Left cardiac atrium (tissue), 4 donors: ENCODE measurements at regions not wholly inside any gene's neighbourhood (a gene's known extent, or its start where the extent isn't known, plus 50 kb on each side); places are given as distances from the start of the nearest gene placed in this dataset.

Source experiments
- ATAC-seq, 2 donors: fragments of 200-7000 bp; cut with Tn5 transposase; one replicate each; pipeline ENCODE4 v1.9.1; 2020; ENCODE audit warnings: mild to moderate bottlenecking in 2 of 2, moderate library complexity in 2 of 2
- DNase-seq: peaks from one replicate; pipeline ENCODE4 v3.0.0-alpha.2; 2020
- intact Hi-C, 2 donors: fragments of 100-400 bp; cut with DNase I; formaldehyde crosslinking; loops; one replicate each; pipeline versions ENCODE4 v1.14.1 to v1.15.1; 2022 to 2023
- donor health status: DM: no; HTN: yes; CAD: no.
- donor health status: DM: no; HTN: yes; CAD: no; lungs with severe emphysema.
- donor health status: DM: yes; HTN: yes; CAD: no.
- donor health status: Dilated cardiomyopathy.

- intact Hi-C loops = no loop called here
- no peak for DNase-seq
- no peak for ATAC-seq
Measured at GRCh38 chr4:11019451-11020240, 335.1 kb upstream of the CLNK start.

GRCh38 chr4:11014199-11014598 lies 329.6 kb upstream of the CLNK start:
- no peak for ATAC-seq
- no peak for DNase-seq
- intact Hi-C loops = no loop called here

DNA sequence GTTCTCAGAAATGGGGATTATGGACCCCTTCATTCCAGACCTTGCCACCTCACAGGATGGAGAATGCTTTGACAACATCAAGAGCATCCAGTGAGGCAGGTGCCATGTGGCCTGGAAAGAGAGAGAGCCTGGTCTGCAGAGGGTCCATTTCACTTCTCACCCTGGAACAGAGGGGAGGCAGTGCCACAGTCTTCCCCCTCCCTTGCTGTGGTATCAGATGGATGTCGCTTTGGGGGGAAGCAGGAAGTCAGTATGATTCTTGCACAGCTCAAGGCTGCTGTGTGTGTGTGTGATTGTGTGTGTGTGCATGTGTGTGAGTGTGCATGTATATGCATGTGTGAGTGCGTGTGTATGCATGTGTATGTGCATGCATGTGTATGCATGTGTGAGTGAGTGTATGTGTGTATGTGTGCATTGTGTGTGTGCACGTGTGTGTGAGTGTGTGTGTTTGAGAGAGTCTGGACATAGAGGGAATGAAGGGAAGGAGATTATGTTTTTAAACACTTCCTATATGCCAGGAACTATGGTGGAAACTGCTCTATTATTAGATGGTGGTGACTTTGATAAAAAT lies 328.6 kb upstream of the CLNK start:
- ATAC-seq (no peak), DNase-seq (no peak)

GRCh38 chr4:11011249-11011648 lies 326.7 kb upstream of the CLNK start:
- ATAC-seq (no peak), DNase-seq (no peak)

More for the DNA sequence above, 328.6 kb upstream of the CLNK start:
- intact Hi-C loops = no loop called here

DNA sequence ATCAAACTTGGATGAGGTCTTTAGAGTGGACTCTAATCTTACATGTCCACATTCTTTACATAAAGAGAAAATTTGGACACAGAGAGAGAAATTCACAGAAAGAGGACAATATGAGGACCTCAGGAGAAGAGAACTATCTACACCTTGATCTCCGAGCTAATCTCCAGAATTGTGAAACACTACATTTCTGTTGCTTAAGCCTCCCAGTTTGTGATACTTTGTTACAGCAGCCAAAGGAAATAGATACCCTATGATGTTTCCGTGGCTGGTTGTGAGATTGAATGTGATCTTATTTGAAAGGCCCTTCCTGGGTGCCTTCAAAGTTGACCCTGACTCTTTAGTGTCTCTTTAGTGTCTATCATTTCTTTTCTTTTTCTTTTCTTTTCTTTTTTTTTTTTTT lies 326.1 kb upstream of the CLNK start:
- ATAC-seq (no peak), DNase-seq (no peak)
- intact Hi-C loops = no loop called here

More at GRCh38 chr4:11011249-11011648, 326.7 kb upstream of the CLNK start:
- intact Hi-C loops = no loop called here

GRCh38 chr4:11009281-11009680 lies 324.7 kb upstream of the CLNK start:
- ATAC-seq (no peak), DNase-seq (no peak)
- intact Hi-C loops = no loop called here

GRCh38 chr4:11005300-11005699 lies 320.7 kb upstream of the CLNK start:
- no peak for DNase-seq
- no peak for ATAC-seq
- intact Hi-C loops = no loop called here

DNA sequence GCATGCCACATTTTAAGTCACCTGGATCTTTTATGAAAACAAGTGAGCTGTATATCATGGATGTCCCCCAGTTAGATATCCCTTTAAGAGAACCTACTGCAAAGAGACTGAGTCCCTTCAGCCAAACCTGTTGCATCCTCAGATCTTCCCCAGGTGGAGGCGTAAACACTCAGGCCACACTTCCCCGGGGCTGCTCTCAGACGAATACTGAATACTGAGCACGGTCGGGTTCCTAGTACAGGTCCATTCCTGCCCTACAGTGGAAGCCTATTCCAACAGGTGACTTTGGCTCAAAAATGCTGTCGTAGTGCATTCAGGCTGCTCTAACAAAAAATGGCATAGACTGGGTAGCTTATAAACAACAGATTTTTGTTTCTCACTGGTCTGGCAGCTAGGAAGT lies 320.2 kb upstream of the CLNK start:
- ATAC-seq = no peak
- intact Hi-C loops = no loop called here
- DNase-seq = no peak

DNA sequence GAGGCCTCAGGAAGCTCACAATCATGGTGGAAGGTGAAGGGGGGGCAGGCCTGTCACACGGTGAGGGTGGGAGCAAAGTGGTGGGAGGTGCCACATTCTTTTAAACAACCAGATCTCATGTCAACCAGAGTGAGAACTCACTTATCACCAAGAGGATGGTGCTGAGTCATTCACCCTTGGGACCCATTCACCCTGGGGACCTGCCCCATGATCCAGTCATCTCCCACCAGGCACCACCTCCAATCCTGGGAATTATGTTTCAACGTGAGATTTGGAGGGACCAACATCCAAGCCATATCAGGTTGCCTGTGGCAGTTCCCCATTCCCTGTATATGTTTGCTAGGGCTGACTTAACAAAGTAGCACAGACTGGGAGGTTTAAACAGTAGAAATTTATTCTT lies 318.4 kb upstream of the CLNK start:
- DNase-seq (no peak), ATAC-seq (no peak)
- intact Hi-C loops = no loop called here

DNA sequence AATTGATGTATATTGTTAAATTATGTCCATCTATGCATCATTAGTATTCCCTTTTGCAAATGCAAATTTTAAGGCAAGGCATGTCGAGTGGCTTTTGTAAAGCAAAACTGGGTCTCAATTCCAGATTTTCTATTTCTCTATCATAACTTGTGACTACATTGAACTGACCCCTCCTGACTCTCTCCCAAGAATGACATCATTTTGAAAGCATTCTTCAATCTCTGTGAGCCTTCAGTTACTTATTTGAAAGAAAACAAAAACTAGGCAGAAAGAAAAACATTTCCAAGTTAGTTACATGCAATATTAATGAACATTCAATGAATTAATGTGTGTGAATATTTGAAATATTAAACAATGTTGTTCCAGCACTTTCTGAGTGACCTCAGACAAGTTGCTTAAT lies 314.3 kb upstream of the CLNK start:
- intact Hi-C loops = no loop called here
- peak in 1 of 2 donors; percentile 77 for ATAC-seq
- no peak for DNase-seq

GRCh38 chr4:10984815-10985214 lies 300.2 kb upstream of the CLNK start:
- no peak for ATAC-seq
- no peak for DNase-seq

GRCh38 chr4:10983885-10984640 lies 299.5 kb upstream of the CLNK start:
- intact Hi-C loops = no loop called here
- ATAC-seq = no peak

More at GRCh38 chr4:10984815-10985214, 300.2 kb upstream of the CLNK start:
- intact Hi-C loops = no loop called here

GRCh38 chr4:10983268-10983667 lies 298.7 kb upstream of the CLNK start:
- ATAC-seq = no peak
- no peak for DNase-seq
- intact Hi-C loops = no loop called here

More at GRCh38 chr4:10983885-10984640, 299.5 kb upstream of the CLNK start:
- DNase-seq = no peak

- ATAC-seq (no peak), DNase-seq (no peak)
- intact Hi-C loops = no loop called here
Measured at GRCh38 chr4:10982305-10982704, 297.7 kb upstream of the CLNK start.

- no peak for ATAC-seq
- intact Hi-C loops = no loop called here
- no peak for DNase-seq
Measured at GRCh38 chr4:10981576-10981975, 297.0 kb upstream of the CLNK start.

DNA sequence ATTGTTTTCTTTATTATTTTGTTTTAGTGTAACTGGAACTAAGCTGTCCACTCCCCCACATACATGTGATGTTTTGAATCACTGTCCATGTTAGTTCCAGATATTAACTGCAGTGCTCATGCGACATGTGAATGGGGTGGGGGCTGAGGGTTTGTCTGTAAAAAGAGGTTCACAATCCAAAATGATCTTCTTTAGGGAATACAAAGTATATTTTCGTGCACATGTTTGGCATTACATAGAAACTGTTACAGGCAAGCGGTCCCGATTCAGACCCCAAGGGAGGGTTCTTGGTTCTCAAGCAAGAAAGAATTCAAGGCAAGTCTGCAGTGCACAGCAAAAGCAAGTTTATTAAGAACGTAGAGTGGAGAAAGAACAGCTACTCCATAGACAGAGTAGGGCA lies 296.5 kb upstream of the CLNK start:
- intact Hi-C loops = no loop called here
- ATAC-seq = no peak
- no peak for DNase-seq

- no peak for ATAC-seq
- no peak for DNase-seq
- intact Hi-C loops = no loop called here
Measured at GRCh38 chr4:10979032-10979431, 294.5 kb upstream of the CLNK start.

DNA sequence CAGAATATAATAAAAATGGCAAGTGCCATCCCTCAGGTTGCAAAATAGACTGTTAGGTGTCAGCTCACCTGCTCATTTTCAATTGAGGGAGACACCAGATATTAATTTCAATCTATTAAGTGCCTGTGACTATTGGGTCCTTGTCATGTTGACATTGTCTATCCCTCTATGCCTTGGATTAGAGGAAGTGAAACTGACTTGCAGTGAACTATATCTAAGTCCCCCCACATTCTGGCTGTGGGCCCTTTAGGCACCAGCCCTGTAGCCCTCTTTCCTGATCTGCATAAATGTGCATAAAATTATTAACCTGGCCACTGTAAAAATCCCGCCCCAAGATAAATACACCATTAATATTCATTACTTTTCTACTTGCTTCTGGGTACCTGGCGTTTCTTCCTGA lies 293.0 kb upstream of the CLNK start:
- DNase-seq (no peak), ATAC-seq (no peak)
- intact Hi-C loops = no loop called here

- ATAC-seq = no peak
- intact Hi-C loops = no loop called here
- no peak for DNase-seq
Measured at GRCh38 chr4:10974371-10974770, 289.8 kb upstream of the CLNK start.

DNA sequence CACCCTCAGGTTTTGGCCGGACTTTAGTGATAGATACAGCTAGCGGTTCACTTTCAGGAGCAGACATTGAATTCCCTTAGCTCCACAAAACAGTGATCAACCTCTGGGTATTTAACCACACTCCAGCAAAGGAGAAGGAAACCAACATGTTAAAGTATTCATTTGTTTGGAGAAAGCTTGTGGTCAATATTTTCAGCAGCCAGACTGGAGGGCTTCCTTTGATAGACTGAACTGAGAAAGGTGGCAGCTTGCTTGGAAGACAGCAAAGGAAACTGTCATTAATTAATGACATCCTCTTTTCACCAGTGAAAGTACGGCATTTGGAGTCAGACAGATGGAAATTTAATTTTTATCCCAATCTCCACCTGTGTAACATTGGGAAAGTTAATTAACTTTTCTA lies 289.1 kb upstream of the CLNK start:
- intact Hi-C loops = no loop called here
- no peak for DNase-seq
- no peak for ATAC-seq
